Stimulated activated CD4-positive, alpha-beta T cell treated with anti-CD3 and anti-CD28 coated beads, Interleukin-1b, Interleukin-23, amount 100 ng/mL, for 48 hours (primary cell): ENCODE measurements at regions not wholly inside any gene's neighbourhood (a gene's known extent, or its start where the extent isn't known, plus 50 kb on each side); places are given as distances from the start of the nearest gene placed in this dataset.
"Not testable (repeated sequence)": the region's sequence is repeated elsewhere in the genome, so short reads cannot be mapped to it uniquely, and the experiment has no call there.

Experiments
- DNase-seq: peaks from one replicate; pipeline ENCODE4 v3.0.0-alpha.2; 2020

DNA sequence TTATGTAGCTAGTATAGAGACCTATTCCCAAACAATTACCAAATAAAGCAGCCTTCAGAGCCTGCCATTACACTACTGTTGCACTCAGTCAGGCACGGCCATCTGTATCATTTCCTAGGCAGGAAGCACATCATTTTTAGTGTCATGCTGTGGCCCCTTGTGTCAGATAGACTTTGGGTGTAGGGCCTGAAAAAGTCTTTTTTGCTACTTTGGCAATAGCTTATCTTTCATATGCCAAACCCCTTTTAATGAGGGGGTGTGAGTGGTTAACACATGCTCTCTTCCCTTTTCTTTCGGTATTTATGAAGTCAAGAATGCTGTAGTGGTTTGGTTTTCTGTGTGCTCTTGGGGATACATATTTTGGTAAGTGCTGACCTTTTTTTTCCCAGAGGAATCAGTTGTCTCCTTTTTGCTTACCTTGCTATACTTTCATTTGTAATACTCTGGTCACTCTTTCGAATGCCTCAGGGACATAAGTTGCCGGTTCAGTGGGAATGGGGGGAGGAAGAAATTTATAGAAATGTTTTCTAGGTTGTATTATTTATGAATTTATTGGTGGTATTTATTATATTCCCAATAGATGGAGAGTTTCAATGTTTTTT lies 209.8 kb downstream of the CSNK1G3 start:
- no peak for DNase-seq

DNA sequence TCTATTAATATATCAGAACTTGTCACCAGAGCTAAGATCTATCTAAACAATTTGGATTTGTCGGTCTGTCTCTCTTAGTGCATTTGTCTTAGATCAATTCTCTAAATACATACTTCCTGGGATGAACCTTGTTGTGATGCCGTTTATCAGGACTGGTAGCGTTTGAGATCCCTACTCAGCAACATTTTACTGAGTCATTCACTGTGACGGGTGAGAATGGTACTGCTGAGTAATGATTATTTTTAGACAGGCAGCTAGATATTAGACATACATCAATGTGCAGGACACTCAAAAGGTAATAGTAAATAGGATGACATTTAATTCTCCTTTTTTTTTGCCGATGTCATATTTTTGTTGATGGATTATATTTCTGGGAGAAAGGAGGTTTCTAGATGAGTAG lies 209.0 kb downstream of the CSNK1G3 start:
- no peak for DNase-seq

DNA sequence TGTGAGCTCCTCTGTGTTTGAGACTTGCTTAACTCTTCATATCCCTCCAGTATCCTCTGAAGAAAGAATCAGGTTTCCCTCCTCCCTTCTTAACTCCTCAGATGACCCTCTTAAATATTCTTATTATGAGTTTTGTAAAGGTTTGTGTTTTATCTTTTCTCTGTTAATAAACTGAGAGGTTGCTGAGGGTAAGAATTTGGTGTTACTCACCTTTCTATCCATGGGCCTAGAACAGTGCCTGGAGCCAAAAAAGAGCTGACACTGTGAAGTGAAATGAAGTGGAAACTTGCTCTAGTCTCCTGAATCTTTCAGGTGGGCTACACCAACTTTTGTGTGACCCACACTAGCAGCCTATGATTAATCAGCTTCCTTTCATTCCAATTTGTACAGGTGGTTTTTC lies 208.4 kb downstream of the CSNK1G3 start:
- DNase-seq, result no peak

DNA sequence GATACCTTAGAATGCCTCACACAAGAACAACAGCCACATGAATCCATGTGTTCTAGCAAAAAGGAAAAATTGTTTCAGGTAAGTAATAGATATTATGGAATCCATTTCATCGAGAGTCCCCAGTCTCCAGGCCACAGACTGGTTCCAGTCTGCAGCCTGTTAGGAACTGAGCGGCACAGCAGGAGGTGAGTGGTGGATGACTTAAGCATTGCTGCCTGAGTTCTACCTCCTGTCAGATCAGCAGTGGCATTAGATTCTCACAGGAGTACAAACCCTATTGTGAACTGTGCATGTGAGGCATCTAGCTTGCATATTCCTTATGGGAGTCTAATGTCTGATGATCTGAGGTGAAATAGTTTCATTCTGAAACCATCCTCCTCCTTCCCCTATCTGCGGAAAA lies 207.0 kb downstream of the CSNK1G3 start:
- DNase-seq, result no peak

DNA sequence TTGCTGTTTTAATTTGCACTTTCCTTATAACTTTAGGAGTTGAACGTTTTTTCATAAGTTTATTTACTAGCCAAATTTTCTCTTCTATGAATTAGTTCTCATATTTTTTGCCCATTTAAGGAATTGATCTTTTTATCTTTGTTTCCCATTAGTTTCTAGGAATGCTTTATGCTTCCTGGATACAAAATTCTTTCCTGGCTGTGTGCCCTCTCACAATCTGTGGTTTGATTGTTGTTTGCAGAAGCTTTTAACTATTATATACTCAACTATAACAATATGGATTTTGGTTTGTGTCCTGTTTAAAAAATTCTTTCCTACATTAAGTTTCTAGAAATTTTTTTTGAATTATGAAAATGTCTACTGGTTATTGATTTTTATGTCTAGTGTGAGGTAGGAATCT lies 206.3 kb downstream of the CSNK1G3 start:
- no peak for DNase-seq

DNA sequence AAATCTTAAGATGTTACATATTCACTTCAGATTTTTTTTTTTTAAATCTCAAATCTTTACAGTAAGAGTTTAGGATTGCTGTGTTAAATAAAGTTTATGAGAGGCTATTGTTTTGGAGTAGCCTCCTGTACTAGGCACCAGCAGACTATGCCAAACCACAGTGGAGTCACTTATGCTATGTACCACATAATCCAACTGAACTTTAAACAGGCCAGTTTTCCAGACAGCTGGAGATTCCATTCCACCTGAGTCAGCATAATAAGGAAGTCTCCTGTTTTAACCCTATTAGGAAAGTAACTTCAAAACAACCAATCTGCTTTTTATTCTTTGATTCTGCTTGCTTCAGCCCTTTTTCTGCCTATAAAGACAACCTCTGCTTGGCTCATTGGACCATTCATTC lies 205.2 kb downstream of the CSNK1G3 start:
- DNase-seq, result no peak

DNA sequence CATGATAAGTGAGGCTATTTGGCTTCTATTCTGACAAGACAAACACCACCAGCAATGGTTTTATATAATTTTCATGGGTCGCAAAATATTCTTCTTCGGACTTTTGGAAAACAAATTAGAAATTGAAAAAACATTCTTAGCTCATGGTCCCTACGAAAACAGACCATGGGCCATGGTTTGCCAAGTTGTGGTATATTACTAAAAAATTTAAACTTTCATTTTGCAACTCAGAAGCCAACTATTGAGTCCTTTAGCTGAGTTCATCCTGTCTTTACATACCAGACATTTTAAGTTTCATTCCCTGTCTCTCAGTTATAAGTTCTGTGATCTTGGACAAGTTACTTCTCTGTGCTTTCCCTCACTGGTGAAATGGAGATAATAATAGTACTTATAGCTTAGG lies 198.1 kb downstream of the CSNK1G3 start:
- no peak for DNase-seq

DNA sequence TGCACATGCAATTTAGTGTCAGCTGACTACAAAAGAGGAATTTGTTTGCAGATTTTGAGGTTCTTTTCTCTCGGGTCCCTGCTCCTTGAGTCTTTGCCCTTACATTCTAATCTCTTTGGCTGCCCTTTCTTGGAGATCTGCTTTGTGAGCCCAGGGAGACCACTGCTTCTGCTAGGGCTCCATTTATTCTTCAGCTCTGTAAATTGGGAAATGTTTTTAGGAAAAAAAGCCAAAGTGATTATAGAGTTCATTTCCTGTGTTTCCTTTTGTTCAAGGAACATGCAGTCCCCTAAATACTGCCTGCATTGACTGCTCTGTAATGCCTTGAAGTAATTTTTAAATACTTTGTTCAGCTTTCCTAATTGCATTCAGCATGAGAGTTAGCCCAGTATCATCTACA lies 197.4 kb downstream of the CSNK1G3 start:
- DNase-seq, result no peak

DNA sequence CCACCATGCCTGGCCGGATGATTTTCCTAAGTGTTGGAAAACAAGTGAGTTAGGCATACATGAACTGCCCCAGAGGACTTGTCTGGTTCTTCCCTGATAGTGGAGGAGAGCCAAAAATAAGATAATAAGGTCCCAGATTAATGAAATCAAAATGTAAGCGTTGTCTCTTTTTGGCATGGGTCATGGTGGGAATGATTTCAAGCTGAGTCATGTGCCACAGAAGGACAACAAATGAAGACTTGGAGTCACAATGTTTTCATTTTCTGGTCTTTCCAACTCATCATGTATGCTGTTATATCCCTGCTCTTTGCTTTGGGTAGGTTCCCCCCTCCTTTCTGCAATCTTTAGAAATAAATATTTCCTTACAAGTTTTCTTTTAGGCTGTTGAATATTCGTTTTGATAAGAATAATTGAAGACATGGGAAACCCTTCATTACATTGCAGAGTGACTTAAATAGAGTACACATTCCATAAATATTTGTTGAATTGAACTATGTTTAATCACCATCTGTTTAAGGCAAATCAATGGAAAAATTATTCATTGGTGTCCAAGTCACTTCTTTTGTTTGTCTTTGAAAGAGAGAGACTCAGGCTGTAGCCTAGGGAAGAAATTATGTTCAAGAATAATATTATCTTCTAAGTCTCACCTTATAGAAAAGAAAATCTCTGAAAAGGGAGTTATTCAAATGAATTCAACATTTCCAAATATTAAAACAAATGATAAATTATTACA lies 196.3 kb downstream of the CSNK1G3 start:
- DNase-seq, result no peak

DNA sequence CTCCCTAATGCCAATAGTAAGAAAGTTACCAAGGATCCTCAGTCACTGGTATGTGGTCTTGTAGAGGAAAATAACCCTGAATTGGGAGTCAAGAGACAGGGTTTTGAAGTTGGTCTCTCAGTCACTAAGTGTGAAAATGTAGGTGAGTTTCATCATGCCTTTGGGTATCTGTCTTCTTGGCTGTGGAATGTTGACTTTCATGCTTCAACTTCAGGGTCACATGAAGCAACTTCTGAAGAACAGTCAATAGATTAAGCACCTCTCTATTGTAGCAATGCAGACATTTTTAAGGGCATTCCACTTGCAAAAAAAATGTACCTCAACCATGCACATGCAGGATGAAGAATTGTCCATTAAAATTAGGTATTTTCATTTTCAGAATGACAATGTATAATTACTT lies 194.6 kb downstream of the CSNK1G3 start:
- no peak for DNase-seq

DNA sequence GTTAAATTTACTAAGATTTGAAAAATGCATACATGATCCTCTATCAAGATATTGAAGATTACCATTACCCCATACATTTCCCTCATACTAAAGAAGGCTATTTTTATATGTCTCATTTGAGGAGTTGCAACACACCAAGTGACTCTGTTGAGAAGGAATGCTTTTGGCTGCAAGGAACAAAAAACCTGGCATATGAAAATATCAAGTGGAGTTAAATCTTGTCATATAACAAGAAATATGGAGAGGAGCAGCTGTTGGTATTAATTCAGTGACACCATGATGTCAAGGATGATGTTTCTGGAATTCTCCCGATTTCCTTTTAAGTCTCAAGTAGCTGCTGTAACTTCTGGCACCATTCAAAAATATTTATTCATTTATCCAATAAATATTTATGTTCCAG lies 193.8 kb downstream of the CSNK1G3 start:
- DNase-seq, result no peak

DNA sequence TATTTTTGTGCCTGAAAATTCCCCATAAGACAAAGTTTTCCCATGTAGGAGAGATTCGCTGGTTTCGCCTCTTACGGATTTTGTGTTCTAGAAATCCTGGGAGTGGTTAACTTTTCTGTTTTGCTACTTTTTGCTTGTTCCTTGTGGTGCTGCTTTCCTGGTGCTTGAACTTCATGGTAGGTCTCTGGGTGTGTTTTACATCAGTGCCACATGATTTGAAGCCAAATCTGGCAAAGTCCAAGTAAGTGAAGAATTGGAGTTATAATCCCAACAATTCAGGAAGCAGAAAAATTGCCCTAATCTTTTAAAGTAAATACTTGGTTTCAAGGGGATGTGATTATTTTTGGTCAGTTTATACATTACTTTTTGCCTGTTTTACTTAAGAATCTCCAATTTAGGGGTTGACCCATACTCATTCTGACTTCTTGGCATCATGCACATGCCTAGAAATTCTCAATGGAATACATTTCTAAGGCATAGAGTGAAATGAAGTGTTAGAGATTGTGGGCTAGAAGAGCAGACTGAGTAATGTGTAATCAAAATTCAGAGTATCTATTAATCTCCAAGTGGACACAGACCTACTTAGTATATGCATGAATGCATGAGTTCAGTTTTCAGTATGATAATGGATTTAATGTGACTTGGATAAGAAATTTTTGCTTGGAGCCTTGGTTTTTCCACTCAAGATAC lies 189.7 kb downstream of the CSNK1G3 start:
- no peak for DNase-seq

DNA sequence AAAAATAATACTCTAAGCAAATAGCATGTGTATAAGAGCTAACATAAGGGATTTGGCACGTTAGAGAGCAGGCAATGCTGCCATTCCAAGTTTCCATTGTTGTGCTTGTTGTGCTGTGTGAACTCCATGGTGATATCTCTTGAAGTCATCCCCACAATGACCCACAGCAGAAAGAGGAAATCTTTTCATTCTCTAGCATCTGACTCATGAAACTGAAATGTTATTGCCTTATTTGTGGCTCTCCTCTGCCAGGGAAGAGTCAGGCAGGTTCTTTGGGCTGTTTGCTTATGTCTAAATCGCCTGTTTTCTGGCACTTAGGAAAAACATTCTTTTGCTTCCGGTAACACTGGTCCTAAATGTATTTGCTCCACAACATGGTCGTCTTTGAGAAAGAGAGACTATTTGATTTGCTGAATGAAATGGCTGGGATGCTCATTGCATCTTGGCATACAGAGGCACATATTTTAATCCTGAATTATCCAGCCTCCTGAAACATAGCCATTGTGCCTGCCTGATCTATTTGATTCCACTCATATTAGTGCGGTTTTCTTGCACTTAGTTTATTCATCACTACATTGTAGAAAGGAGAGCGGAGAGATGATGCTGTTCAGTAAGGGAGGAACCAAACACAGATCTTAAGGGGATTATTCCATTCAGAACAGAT lies 188.8 kb downstream of the CSNK1G3 start:
- no peak for DNase-seq

DNA sequence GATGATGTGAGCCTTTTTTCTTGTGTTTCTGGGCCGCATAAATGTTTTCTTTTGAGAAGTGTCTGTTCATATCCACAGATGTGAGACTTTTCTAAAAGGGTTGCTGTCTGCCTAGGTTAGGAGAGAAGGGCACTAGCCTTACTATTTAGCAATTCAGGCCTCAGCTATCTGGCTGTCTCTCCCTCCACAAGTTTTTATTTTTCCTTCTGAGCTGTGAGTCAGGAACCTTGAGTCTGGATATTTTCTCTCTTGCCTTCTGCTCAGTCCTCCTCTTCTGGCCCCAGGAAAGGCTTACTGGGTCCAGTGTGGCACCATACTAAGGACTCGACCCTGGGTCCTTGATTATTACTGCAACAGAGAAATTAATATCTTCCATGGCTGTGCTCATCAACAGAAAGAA lies 187.6 kb downstream of the CSNK1G3 start:
- no peak for DNase-seq

DNA sequence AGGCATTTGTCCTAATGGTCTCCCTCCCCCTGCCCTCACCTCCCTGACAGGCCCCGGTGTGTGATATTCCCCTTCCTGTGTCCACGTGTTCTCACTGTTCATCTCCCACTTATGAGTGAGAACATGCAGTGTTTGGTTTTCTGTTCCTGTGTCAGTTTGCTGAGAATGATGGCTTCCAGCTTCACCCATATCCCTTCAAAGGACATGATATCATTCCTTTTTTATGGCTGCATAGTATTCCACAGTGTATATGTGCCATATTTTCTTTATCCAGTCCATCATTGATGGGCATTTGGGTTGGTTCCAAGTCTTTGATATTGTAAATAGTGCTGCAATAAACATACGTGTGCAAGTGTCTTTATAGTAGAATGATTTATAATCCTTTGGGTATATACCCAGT lies 187.0 kb downstream of the CSNK1G3 start:
- DNase-seq, result not testable (repeated sequence)

DNA sequence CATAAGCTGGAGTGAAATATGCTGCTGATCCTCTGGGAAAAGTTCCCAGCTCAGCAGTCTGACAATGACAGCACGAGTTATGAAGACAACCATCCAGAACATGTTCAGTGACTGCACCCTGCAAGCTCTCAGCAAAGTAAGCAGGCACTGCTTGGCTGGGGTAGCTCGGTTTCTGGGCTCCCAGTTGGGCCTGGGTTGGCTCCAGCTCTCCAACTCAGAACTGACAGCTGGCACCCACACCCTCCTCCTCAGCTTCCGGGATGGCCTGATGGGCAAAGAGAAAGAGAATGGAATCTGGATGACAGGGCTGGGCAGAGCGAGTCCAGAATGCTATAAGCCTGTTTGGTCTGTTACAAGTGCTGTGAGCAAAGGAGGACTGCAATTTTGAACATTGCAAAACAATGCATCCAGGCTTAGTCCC lies 185.0 kb downstream of the CSNK1G3 start:
- no peak for DNase-seq

DNA sequence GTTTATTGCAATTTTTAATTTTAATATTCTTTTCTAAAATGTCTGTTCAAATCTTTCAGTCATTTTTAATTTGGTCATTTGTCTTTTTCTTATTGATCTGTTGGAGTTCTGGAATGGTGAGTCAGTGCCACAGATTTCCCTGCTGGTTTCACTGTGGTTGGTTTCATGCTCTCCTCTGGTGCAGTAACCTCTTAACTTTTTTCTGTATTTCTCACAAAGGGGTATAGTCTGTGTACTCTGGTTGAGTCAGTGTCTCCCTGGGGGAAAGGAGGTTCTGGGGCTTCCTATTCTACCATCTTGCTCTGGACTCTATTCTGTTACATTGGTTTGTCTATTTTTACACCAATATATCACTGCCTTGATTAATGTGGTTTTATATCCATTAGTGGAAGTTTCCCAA lies 178.8 kb downstream of the CSNK1G3 start:
- no peak for DNase-seq

DNA sequence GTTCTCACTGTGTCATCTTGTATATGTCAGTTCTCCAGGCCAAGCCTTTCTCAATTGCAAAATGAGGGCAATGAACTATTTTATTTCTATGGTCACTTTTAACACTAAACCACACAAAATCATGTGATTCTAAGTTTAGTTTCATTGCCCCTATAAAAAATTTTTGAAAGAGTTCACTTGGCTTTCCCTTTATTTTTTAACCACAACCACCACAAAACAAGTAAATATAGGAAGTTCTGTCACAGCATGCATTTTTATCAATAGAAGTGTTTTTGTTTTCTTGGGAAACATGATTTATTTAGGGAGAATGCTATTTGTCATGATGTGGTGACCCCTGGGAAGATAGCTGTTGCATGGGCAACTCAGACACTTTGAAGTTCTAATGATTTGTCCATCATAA lies 169.1 kb downstream of the CSNK1G3 start:
- DNase-seq, result no peak

DNA sequence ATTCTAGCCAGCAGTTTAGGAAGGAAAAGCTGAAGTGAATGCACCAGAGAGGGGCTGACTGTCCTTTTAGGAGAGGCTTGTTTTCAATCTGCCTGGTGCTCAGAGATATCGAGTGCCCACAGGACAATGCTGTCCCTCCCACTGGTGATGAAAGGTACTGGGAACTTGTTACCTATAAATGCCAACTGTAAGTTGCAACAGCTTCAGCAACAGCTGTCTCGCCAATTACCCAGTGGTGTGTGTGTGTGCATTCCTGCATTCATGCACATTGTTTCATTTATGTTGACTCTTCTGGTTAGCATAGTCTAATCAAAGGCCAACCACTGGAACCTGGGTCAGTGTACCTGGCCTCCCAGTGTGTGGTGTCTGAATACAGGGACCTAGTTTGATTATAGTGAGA lies 161.1 kb downstream of the CSNK1G3 start:
- no peak for DNase-seq

DNA sequence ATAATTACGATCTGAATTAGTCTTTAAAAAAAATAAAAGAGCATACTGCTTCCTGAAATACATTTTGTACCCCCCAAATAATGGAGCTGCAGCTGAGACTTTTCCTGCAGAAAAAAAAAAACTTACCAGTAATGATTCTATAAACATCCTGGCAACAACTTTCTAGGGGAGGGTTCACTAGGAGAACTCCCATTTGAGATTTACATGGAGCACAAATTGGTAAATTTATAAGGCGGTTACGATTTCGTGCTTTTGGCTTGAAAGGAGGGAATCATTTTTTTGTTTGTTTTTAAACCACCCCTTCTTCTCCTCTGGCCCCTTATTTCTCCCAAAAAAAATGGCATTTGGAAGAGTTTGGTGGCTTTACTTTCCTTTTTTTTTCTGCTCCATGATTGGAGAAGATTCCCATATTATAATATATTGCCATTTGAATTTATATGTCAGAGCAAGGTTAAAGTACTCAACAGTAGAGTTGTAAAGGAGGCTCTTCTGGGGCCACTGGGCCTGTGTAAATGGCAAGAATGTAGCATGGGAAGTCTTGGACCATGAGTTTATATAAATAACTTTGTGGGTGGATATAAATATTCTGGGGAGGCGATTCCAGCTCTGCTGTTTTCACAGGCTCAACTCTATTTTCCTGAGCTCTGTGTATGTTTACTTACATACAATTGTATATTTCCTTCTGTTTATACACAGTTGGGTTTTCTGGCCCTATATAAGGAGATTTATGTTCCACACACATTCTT lies 159.9 kb downstream of the CSNK1G3 start:
- no peak for DNase-seq

DNA sequence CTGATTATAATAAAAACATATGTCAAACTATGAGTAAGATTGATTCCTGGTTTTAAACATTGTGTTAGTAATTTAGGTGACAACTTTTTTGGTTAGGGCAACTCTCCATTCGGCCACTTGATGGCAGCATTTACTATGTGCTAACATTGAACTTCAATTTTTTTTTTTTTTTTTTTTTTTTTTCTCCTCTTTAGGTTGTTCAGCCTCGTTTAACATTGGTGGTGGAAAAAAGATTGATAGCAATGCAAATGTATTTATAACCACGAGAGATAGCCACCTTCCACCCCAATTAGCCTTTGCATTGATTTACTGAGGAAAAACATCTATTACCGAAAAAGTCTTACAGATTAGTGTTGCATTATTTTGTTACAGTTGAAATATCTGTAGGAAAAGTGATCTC lies 159.1 kb downstream of the CSNK1G3 start:
- DNase-seq, result peak; percentile 46
